ENCODE measurements at regions not wholly inside any gene's neighbourhood (a gene's known extent, or its start where the extent isn't known, plus 50 kb on each side); places are given as distances from the start of the nearest gene placed in this dataset.
"Not testable (repeated sequence)": the region's sequence is repeated elsewhere in the genome, so short reads cannot be mapped to it uniquely, and the experiment has no call there.

DNA sequence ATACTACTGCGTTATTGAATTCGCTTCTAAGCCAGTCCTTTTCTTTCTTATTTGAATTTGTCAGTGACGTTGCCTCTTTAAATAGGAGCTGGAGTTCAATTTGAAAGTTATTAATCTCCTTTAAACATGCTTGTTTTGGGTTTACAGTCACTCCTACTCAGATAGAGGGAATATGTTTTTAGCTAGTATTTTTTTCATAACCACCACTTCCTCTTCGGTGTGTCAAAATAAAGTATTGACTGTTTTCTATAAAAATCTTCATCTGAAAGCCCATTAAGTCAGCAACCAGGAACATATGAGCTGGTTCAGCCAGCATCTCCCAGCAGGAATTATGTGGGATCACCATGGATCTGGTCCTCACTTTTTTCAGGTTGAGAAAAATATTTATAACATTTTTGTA lies 772.9 kb downstream of the DIPK2A start:
- Histone ChIP-seq H3K9me3 (ENCODE audit: control insufficient read depth, insufficient read depth, low read depth, low read length) (no peaks in the 10 kb centered on the region), H3K79me2 (ENCODE audit: control insufficient read depth, insufficient read depth, low read length) (no peaks in the 10 kb centered on the region), H3K9ac (ENCODE audit: insufficient read depth, low read length) (no peak overlapping the region), H2AFZ (ENCODE audit: low read length) (no peak overlapping the region), H3K4me3 (replicated peaks in 1 of 4; ENCODE audit: control extremely low read depth in 1 of 4, insufficient read depth in 1 of 4, low read depth in 3 of 4, low read length in 4 of 4) (no peak overlapping the region), H3K4me1 (ENCODE audit: control insufficient read depth, extremely low read depth, insufficient read depth, low read length) (no peaks in the 10 kb centered on the region), H3K27me3 (ENCODE audit: control insufficient read depth, insufficient read depth, low read length) (no peaks in the 10 kb centered on the region), H3K36me3 (ENCODE audit: control insufficient read depth, insufficient read depth, low read length) (no peaks in the 10 kb centered on the region), H3K27ac (ENCODE audit: insufficient read depth, low read length) (no peak overlapping the region), H3K4me2 (ENCODE audit: extremely low read depth, insufficient read depth, low read length) (no peak overlapping the region), H4K20me1 (ENCODE audit: control insufficient read depth, extremely low read depth, insufficient read depth, low read length) (no peaks in the 10 kb centered on the region)
- DNase-seq (ENCODE audit: low read depth in 2 of 2), result no peak
- TF ChIP-seq, protein P1, sequence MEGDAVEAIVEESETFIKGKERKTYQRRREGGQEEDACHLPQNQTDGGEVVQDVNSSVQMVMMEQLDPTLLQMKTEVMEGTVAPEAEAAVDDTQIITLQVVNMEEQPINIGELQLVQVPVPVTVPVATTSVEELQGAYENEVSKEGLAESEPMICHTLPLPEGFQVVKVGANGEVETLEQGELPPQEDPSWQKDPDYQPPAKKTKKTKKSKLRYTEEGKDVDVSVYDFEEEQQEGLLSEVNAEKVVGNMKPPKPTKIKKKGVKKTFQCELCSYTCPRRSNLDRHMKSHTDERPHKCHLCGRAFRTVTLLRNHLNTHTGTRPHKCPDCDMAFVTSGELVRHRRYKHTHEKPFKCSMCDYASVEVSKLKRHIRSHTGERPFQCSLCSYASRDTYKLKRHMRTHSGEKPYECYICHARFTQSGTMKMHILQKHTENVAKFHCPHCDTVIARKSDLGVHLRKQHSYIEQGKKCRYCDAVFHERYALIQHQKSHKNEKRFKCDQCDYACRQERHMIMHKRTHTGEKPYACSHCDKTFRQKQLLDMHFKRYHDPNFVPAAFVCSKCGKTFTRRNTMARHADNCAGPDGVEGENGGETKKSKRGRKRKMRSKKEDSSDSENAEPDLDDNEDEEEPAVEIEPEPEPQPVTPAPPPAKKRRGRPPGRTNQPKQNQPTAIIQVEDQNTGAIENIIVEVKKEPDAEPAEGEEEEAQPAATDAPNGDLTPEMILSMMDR (conservative IDR thresholded peaks at IDR 0.05 in 1 of 2, IDR thresholded peaks at IDR 0.05 in 1 of 2; ENCODE audit: low read depth in 1 of 2, low read length in 2 of 2), result no peak
- no peak for TF ChIP-seq EZH2 (IDR thresholded peaks at IDR 0.05; ENCODE audit: low read length, missing control alignments)

DNA sequence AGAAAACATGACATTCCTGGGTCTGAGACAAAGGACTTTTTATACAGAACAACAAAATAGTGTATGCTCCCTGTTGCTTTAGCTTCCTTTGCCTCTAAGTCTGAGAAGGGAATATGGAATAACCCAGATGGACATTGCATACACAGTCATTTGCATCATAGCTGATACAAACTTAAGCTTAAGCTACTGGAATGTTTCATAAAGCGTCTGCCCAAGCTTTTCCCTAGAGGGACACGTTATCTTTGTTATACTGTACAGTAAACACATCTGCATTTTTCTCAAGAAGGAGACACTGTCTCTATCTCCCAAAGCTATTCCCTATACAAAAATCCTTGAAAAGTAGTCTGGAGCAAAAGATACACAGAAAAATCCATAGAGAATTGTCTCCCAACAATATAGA lies 775.0 kb downstream of the DIPK2A start:
- no peak overlapping the region for H2AFZ ChIP-seq (ENCODE audit: low read length)
- H4K20me1 ChIP-seq (ENCODE audit: control insufficient read depth, extremely low read depth, insufficient read depth, low read length), result no peaks in the 10 kb centered on the region
- no peaks in the 10 kb centered on the region for H3K36me3 ChIP-seq (ENCODE audit: control insufficient read depth, insufficient read depth, low read length)
- DNase-seq (ENCODE audit: low read depth in 2 of 2), result peak in 1 of 2 donors; percentile 39
- no peaks in the 10 kb centered on the region for H3K79me2 ChIP-seq (ENCODE audit: control insufficient read depth, insufficient read depth, low read length)
- H3K27me3 ChIP-seq (ENCODE audit: control insufficient read depth, insufficient read depth, low read length), result no peaks in the 10 kb centered on the region
- H3K27ac ChIP-seq (ENCODE audit: insufficient read depth, low read length), result no peak overlapping the region
- H3K9ac ChIP-seq (ENCODE audit: insufficient read depth, low read length), result no peak overlapping the region
- H3K9me3 ChIP-seq (ENCODE audit: control insufficient read depth, insufficient read depth, low read depth, low read length), result no peaks in the 10 kb centered on the region
- H3K4me1 ChIP-seq (ENCODE audit: control insufficient read depth, extremely low read depth, insufficient read depth, low read length), result no peaks in the 10 kb centered on the region
- TF ChIP-seq EZH2 (IDR thresholded peaks at IDR 0.05; ENCODE audit: low read length, missing control alignments), result no peak
- TF ChIP-seq, protein P1 (conservative IDR thresholded peaks at IDR 0.05 in 1 of 2, IDR thresholded peaks at IDR 0.05 in 1 of 2; ENCODE audit: low read depth in 1 of 2, low read length in 2 of 2), result no peak
- H3K4me3 ChIP-seq (replicated peaks in 1 of 4; ENCODE audit: control extremely low read depth in 1 of 4, insufficient read depth in 1 of 4, low read depth in 3 of 4, low read length in 4 of 4), result no peak overlapping the region
- H3K4me2 ChIP-seq (ENCODE audit: extremely low read depth, insufficient read depth, low read length), result no peak overlapping the region

DNA sequence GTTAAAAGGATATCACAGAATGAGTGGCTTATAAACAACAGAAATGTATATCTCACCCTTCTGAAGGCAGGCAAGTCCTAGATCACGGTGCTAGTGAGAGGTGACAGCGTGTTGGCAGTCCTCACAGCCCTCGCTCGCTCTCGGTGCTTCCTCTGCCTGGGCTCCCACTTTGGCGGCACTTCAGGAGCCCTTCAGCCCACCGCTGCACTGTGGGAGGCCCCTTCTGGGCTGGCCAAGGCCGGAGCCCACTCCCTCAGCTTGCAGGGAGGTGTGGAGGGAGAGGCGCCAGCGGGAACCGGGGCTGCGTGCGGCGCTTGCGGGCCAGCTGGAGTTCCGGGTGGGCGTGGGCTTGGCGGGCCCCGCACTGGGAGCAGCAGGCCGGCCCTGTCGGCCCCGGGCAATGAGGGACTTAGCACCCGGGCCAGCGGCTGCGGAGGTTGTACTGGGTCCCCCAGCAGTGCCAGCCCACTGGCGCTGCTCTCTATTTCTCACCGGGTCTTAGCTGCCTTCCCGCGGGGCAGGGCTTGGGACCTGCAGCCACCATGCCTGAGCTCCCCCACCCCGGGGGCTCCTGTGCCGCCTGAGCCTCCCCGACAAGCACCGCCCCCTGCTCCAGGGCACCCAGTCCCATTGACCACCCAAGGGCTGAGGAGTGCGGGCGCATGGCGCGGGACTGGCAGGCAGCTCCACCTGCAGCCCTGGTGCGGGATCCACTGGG lies 778.1 kb downstream of the DIPK2A start:
- H3K9me3 ChIP-seq (ENCODE audit: control insufficient read depth, insufficient read depth, low read depth, low read length); H3K4me2 ChIP-seq (ENCODE audit: extremely low read depth, insufficient read depth, low read length); DNase-seq (ENCODE audit: low read depth in 2 of 2); H3K27me3 ChIP-seq (ENCODE audit: control insufficient read depth, insufficient read depth, low read length); H3K36me3 ChIP-seq (ENCODE audit: control insufficient read depth, insufficient read depth, low read length); H3K27ac ChIP-seq (ENCODE audit: insufficient read depth, low read length); H4K20me1 ChIP-seq (ENCODE audit: control insufficient read depth, extremely low read depth, insufficient read depth, low read length); H3K9ac ChIP-seq (ENCODE audit: insufficient read depth, low read length); H3K79me2 ChIP-seq (ENCODE audit: control insufficient read depth, insufficient read depth, low read length); H2AFZ ChIP-seq (ENCODE audit: low read length); H3K4me1 ChIP-seq (ENCODE audit: control insufficient read depth, extremely low read depth, insufficient read depth, low read length); H3K4me3 ChIP-seq (replicated peaks in 1 of 4; ENCODE audit: control extremely low read depth in 1 of 4, insufficient read depth in 1 of 4, low read depth in 3 of 4, low read length in 4 of 4): not testable (repeated sequence)
